NCI-H2107 treated with DMSO at 0.1 percent for 48 hours (cell line): ENCODE measurements at regions not wholly inside any gene's neighbourhood (a gene's known extent, or its start where the extent isn't known, plus 50 kb on each side); places are given as distances from the start of the nearest gene placed in this dataset.
A peak's percentile ranks its signal among the peaks of the same experiment; 100 is the strongest.

Source experiments
- DNase-seq: peaks from one replicate; lab custom pipeline; 2025; ENCODE audit not compliant: unreplicated experiment; lab: John Stamatoyannopoulos, UW

DNA sequence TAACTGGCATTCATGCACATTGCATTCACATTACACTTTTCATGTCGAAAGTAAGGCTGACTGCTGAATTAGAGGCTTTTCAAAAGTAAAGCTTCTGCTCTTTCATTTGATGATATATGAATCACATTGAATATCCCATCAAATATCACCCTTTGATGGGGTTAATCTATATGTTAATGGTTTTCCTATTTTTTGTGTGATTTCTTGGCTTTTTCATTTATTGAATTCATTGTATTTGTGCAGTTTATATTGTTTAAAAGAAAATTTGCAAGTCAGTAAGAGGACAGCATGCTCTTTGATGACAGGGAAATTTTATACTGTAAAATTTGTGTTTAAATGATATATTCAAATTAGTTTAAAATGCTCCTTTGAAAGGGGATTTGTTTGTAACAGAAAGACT, 344.1 kb downstream of the PCDH10 start:
- no peak for DNase-seq

GRCh38 chr4:133484287-133484686, 335.2 kb downstream of the PCDH10 start:
- DNase-seq, result peak; percentile 1

DNA sequence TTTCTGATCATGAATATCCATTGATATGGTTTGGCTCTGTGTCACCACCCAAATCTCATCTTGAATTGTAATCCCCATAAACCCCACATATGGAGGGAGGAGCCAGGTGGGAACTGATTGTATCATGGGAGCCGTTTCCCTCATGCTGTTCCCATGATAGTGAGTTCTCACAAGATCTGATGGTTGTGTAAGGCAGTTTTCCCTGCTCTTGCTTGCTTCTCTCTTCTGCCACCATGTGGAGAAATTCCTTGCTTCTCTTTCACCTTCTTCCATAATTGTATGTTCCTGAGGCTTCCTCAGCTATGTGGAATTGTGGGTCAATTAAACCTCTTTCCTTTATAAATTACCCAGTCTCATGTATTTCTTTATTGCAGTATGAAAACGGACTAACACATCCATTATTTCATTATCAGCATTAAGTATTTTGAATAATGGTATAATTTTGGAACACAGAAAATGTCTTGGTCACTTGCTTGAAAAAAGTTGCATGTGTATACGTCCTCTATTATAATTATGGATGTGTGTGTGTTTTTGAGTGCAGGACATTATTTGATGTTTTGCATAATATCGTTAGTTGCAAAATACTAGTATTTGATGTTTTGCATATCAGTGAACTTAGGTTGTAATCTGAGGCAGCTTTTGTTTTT, 334.6 kb downstream of the PCDH10 start:
- DNase-seq, result no peak

- DNase-seq, result no peak
Observed at GRCh38 chr4:133476063-133476462, 327.0 kb downstream of the PCDH10 start.

GRCh38 chr4:133474501-133474900, 325.4 kb downstream of the PCDH10 start:
- DNase-seq, result no peak

- DNase-seq, result no peak
Observed at GRCh38 chr4:133472244-133472643, 323.1 kb downstream of the PCDH10 start.

- no peak for DNase-seq
Observed at GRCh38 chr4:133467290-133467947, 318.3 kb downstream of the PCDH10 start.

DNA sequence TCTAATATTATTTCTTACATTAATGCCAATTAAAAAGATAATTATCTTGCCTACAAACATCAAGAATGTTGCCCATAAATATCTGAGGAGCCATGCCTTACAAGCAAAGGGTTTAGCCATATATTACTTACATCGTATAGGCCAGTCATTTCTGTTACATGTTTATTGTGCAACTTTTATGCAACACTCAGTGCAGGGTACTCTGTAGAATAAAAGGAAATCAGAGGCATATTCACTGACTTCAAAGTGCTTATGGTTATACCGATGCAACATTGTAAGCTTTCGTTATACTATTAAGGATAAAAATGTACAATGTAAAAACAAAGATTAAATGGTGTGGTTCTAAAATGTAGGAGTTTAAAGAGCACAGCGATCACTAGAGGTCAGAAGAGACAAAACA, 315.9 kb downstream of the PCDH10 start:
- no peak for DNase-seq

DNA sequence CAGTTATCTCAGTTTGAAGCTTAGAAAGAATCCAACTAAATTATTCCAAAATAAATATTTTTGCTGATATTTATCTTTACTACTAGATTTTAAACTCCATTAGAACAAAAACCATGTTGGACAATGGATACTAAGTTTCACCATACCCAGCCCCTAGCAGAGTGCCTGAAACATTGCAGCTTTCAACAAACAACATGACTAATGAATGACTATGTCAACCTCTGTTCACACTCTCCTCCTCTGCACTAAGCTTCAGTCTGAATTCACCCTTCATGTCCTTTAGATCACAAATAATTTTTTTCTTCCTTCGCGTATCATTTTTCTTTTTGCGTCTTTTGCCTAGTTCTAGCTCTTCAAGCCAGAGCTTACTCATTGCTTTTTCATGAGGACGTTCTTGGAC, 315.2 kb downstream of the PCDH10 start:
- DNase-seq, result no peak

GRCh38 chr4:133452678-133453077, 303.6 kb downstream of the PCDH10 start:
- DNase-seq, result no peak

DNA sequence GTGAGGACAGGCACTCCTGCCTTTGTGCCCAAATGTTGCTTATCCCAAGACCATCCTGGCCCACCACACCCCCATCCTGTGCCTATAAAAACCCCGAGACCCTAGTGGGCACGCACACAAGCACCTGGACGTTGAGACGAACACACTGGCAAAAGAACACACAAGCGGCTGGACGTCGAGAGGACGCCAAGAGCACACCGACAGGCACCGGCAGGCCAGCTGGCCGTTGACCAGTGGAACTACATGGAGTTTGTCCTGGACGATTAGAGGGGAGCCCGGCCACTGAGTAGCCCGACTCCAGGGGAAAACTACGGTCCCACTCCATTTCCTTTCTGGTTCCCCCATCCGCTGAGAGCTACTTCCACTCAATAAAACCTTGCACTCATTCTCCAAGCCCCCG, 301.7 kb downstream of the PCDH10 start:
- no peak for DNase-seq

GRCh38 chr4:133440404-133440803, 291.3 kb downstream of the PCDH10 start:
- no peak for DNase-seq

DNA sequence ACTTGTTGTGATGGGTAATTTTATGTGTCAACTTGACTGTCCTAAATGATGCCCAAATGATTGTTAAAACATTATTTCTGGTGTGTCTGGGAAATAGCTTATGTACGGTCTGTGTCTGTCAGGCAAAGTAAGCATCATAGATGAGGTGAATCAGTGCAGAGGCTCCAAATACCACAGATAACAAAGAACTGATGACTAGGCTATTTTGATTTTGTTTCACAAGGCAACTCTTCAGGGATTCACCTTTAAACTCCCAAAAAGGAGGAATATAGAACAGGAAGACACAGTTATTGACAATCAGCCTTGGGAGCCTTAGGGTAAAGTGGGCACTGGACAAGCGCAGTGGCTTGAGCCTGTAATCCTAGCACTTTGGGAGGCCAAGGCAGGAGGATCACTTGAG, 290.7 kb downstream of the PCDH10 start:
- DNase-seq, result no peak

GRCh38 chr4:133424605-133425004, 275.5 kb downstream of the PCDH10 start:
- no peak for DNase-seq

DNA sequence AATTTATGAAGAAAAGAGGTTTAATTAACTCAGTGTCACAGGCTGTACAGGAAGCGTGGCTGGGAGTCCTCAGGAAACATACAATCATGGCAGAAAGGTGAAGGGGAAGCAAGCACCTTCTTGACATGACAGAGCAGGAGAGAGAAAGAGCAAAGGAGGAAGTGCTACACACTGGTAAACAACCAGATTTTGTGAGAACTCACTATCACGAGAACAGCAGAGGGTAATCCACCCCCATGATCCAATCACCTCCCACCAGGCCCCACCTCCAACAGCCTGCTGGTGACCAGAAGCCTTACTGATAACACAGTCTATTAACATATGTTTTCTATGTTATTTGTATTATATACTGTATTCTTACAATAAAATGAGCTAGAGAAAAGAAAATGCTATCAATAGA, 254.8 kb downstream of the PCDH10 start:
- DNase-seq, result no peak

GRCh38 chr4:133402616-133403015, 253.5 kb downstream of the PCDH10 start:
- DNase-seq, result no peak

DNA sequence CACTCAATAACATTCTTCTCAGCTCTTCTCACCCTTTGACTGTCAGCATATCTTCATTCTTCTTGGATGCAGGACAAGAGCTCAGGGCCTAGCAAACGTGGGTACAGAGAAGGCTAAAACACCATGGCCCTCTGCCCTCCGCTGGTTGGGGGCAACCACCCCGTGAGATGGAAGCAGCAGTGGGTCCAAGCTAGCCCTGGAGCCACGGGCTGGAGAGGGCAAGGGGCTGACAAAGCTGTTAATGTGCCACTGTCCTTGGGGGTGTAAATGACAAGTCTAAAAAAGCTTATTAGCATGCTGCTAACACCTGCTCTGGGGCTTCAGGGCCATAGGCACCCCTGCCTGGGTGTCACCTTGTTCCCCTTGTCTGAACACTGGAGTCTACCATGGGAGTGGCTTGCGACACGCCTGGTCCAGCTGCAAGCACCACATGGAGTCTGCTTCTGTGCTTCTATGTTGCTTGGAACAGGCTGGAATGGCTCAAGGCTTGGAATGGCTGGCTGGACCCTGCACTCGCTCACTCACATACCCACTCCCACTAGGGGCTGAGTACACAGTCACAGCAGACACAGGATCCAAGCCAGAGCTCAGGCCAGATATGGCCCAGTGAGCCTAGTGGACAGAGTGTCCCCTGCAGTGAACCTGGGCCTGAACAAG, 246.0 kb downstream of the PCDH10 start:
- DNase-seq, result no peak

DNA sequence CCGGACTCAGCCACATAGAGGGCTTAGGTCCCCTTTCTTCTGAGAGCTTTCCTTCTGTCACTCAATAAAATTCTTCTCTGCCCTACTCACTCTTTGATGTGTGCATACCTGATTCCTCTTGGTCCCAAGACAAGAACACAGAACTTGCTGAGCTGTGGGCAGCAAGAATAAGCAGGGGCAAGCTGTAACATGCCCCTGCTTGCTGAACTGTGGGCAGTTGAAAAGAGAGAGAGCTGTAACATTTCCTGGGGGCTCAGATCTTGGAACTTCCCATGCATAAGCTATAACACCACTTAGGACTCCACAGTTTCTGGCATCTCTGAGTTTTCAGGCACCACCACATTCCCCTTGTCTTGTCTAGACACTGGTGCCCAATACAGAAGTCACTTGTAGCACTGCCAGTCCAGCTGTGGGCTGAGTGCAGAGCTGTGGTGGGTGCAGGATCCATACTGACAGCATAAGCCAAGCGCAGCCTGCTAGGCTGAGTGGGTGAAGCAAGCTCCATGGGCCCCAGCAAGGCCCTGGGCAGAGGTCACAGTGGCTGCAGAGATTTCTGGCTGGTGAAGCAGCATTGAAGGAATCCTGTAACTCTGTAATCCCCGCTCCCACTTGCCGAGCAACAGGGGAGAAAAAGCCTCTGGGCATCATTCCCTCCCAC, 241.2 kb downstream of the PCDH10 start:
- no peak for DNase-seq

DNA sequence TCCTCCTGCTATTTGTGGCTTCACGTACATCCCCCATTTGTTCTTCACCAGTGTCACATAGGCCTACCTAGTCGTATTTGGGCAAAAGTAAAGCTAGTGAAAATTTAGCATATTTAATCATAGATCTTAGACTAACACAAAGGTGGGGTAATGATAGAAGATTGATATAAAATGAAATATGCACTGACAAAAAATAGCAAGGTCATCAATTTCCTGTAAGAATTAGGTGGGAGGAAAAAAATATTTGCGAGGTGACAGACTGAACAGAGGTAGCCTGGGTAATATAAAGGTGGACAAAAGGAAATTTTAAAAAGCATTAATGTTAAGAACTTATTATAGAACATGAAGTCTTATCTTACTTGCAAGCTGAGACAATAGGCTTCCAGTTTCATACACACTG, 239.9 kb downstream of the PCDH10 start:
- no peak for DNase-seq

DNA sequence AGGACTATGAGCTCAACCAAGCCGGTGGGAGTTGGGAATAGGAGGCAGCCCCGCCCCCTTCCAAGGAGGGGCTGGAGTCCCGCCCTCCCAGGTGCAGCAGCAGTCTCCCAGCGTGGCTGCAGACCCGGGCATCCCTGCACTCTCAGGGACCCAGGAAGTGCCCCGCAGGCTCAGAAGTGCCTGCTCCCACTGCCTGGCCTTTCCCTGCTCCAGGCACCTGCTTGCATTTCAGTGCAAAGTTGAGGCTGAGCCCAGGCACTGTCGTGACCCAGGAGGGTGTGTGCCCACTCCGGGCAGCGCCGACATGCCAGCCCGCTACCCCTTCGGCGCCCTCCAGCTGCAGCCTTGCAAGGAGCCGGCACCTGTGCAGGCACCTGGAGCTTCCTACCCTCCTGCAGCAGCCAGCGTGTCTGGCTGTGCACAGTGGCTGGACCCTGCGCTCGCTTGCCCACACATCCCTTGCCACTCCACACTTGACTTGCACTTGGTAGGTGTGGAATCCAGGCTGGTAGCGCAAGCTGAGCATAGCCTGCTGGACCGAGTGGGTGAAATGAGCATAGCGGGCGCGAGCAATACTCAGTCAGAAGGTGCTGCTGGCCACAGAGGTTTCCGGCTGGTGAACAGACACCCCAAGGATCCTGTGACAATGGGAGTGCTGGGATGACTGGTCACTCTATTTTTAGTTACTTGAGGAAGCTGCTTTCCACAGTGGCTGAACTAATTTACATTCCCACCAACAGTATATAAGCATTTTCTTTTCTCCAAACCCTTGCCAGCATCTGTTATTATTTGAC, 236.3 kb downstream of the PCDH10 start:
- DNase-seq, result no peak
